ENCODE measurements at regions not wholly inside any gene's neighbourhood (a gene's known extent, or its start where the extent isn't known, plus 50 kb on each side); places are given as distances from the start of the nearest gene placed in this dataset.

GRCh38 chr5:96288166-96288844 lies 144.7 kb downstream of the PCSK1 start:
- H3K27ac ChIP-seq, result no peak overlapping the region
- no peak for TF ChIP-seq CTCF (conservative IDR thresholded peaks at IDR 0.05)

GRCh38 chr5:96287136-96287535 lies 145.9 kb downstream of the PCSK1 start:
- H3K27ac ChIP-seq, result no peak overlapping the region
- no peak for TF ChIP-seq CTCF (conservative IDR thresholded peaks at IDR 0.05)

GRCh38 chr5:96285823-96286222 lies 147.2 kb downstream of the PCSK1 start:
- no peak for TF ChIP-seq CTCF (conservative IDR thresholded peaks at IDR 0.05)
- H3K27ac ChIP-seq, result no peak overlapping the region

- TF ChIP-seq CTCF (conservative IDR thresholded peaks at IDR 0.05), result no peak
- H3K27ac ChIP-seq, result no peak overlapping the region
These were observed 148.2 kb downstream of the PCSK1 start for GRCh38 chr5:96284727-96285389.

GRCh38 chr5:96283589-96283988 lies 149.5 kb downstream of the PCSK1 start:
- no peak for TF ChIP-seq CTCF (conservative IDR thresholded peaks at IDR 0.05)
- H3K27ac ChIP-seq, result peak overlapping the region; percentile 19

GRCh38 chr5:96282020-96282419 lies 151.0 kb downstream of the PCSK1 start:
- no peak overlapping the region for H3K27ac ChIP-seq
- TF ChIP-seq CTCF (conservative IDR thresholded peaks at IDR 0.05), result no peak

- H3K27ac ChIP-seq, result no peak overlapping the region
- no peak for TF ChIP-seq CTCF (conservative IDR thresholded peaks at IDR 0.05)
These were observed 152.1 kb downstream of the PCSK1 start for GRCh38 chr5:96280946-96281393.

All from VCaP (cell line).